Glutamatergic neuron (in vitro differentiated cells): ENCODE measurements at regions not wholly inside any gene's neighbourhood (a gene's known extent, or its start where the extent isn't known, plus 50 kb on each side); places are given as distances from the start of the nearest gene placed in this dataset.
"Not testable (repeated sequence)": the region's sequence is repeated elsewhere in the genome, so short reads cannot be mapped to it uniquely, and the experiment has no call there.

Experiments used
- DNase-seq: peaks from one replicate; pipeline ENCODE4 v3.0.0; 2022
- H3K27ac Mint-ChIP-seq: one replicate; pipeline ENCODE4 v1.8.0; 2020; ENCODE audit warnings: mild to moderate bottlenecking, mixed read lengths, inconsistent platforms; ENCODE audit not compliant: unreplicated experiment
- H3K27me3 Mint-ChIP-seq: one replicate; pipeline ENCODE4 v1.8.0; 2020; ENCODE audit warnings: mild to moderate bottlenecking, moderate library complexity, mixed read lengths, inconsistent platforms; ENCODE audit not compliant: unreplicated experiment
- H3K36me3 Mint-ChIP-seq: one replicate; pipeline ENCODE4 v1.8.0; 2020; ENCODE audit warnings: mild to moderate bottlenecking, mixed read lengths, inconsistent platforms; ENCODE audit not compliant: unreplicated experiment
- H3K4me1 Mint-ChIP-seq: one replicate; pipeline ENCODE4 v1.8.0; 2020; ENCODE audit warnings: mild to moderate bottlenecking, low read depth, mixed read lengths, inconsistent platforms; ENCODE audit not compliant: unreplicated experiment
- H3K4me3 Mint-ChIP-seq: one replicate; pipeline ENCODE4 v1.8.0; 2020; ENCODE audit warnings: mild to moderate bottlenecking, mixed read lengths, inconsistent platforms; ENCODE audit not compliant: unreplicated experiment
- H3K9me3 Mint-ChIP-seq: one replicate; pipeline ENCODE4 v1.8.0; 2020; ENCODE audit warnings: mild to moderate bottlenecking, moderate library complexity, mixed read lengths, inconsistent platforms; ENCODE audit not compliant: unreplicated experiment
- TF ChIP-seq, protein P1 (sequence below): fragments of 200-600 bp; sonication (generic); IDR thresholded peaks from one replicate; pipeline ENCODE4 v1.5.0; 2021; ENCODE audit not compliant: partially characterized antibody, unreplicated experiment

DNA sequence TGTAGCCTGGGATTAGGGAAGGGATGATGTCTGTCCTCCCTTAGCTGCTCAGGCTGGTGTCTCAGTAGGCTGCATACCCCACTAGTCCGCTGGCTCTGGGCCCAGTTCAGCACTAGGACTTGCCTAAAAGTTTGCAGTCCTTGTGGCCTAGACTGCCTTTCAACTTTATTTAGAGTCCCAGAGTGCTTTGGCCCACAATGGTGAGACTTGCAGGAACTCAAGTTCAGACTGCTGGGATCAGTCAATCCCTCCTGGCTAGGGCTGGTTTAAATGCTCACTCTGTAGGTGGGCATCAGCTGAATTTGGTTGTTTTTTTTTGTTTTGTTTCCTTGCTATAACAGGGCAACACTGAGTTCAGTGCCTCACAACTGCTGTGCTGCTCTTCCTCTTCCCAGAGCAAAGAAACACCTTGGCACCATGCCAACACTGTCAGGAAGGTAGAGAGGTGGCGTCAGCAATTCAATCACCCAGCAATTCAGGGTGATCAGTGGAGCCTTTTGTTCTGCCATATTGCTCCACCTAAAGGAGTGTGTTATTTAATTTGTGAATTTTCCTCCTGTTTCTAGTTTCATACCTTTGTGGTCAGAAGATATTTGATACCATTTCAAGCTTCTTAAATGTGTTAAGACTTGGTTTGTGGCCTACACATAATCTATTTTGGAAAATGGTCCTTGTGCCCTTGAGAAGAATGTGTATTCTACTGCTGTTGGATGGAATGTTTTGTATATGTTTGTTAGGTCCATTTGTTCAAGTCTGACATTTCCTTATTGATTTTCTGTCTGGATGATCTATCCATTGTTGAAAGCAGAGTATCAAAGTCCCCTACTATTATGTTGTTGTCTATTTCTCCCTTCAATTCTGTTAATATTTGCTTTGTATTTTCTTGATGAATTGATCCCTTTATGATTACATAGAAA, 284.0 kb upstream of the PMFBP1 start:
- no peak overlapping the region for H3K4me3 Mint-ChIP-seq
- H3K36me3 Mint-ChIP-seq, result peaks cover 18% of the 10 kb centered on the region
- H3K4me1 Mint-ChIP-seq, result no peaks in the 10 kb centered on the region
- TF ChIP-seq, protein P1, sequence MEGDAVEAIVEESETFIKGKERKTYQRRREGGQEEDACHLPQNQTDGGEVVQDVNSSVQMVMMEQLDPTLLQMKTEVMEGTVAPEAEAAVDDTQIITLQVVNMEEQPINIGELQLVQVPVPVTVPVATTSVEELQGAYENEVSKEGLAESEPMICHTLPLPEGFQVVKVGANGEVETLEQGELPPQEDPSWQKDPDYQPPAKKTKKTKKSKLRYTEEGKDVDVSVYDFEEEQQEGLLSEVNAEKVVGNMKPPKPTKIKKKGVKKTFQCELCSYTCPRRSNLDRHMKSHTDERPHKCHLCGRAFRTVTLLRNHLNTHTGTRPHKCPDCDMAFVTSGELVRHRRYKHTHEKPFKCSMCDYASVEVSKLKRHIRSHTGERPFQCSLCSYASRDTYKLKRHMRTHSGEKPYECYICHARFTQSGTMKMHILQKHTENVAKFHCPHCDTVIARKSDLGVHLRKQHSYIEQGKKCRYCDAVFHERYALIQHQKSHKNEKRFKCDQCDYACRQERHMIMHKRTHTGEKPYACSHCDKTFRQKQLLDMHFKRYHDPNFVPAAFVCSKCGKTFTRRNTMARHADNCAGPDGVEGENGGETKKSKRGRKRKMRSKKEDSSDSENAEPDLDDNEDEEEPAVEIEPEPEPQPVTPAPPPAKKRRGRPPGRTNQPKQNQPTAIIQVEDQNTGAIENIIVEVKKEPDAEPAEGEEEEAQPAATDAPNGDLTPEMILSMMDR, result no peak
- no peak overlapping the region for H3K27ac Mint-ChIP-seq
- no peaks in the 10 kb centered on the region for H3K27me3 Mint-ChIP-seq
- DNase-seq, result no peak
- peaks cover 3% of the 10 kb centered on the region for H3K9me3 Mint-ChIP-seq

DNA sequence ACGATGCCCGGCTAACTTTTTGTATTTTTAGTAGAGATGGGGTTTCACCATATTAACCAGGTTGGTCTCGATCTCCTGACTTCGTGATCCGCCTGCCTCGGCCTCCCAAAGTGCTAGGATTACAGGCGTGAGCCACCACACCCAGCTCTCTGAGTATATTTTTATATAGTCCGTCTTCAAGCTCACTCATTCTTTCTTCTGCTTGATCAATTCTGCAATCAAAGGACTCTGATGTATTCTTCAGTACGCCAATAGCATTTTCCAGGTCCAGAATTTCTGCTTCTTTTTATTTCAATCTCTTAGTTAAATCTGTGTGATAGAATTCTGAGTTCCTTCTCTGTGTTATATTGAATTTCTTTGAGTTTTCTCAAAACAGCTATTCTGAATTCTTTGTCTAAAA, 281.9 kb upstream of the PMFBP1 start:
- H3K4me3 Mint-ChIP-seq, DNase-seq, H3K9me3 Mint-ChIP-seq, H3K27me3 Mint-ChIP-seq, H3K27ac Mint-ChIP-seq, H3K4me1 Mint-ChIP-seq: not testable (repeated sequence)
- H3K36me3 Mint-ChIP-seq, result peaks cover 18% of the 10 kb centered on the region

- Mint-ChIP-seq H3K4me3 (no peak overlapping the region), H3K27ac (no peak overlapping the region), H3K36me3 (no peaks in the 10 kb centered on the region), H3K27me3 (no peaks in the 10 kb centered on the region), H3K4me1 (no peaks in the 10 kb centered on the region), H3K9me3 (no peaks in the 10 kb centered on the region)
- TF ChIP-seq, protein P1, result no peak
- no peak for DNase-seq
Observed at GRCh38 chr16:72444696-72445095, 272.7 kb upstream of the PMFBP1 start.

GRCh38 chr16:72443809-72444208, 271.9 kb upstream of the PMFBP1 start:
- TF ChIP-seq, protein P1, result no peak
- Mint-ChIP-seq H3K27ac (no peak overlapping the region), H3K4me3 (no peak overlapping the region), H3K27me3 (no peaks in the 10 kb centered on the region), H3K36me3 (no peaks in the 10 kb centered on the region), H3K9me3 (no peaks in the 10 kb centered on the region), H3K4me1 (no peaks in the 10 kb centered on the region)
- DNase-seq, result no peak

DNA sequence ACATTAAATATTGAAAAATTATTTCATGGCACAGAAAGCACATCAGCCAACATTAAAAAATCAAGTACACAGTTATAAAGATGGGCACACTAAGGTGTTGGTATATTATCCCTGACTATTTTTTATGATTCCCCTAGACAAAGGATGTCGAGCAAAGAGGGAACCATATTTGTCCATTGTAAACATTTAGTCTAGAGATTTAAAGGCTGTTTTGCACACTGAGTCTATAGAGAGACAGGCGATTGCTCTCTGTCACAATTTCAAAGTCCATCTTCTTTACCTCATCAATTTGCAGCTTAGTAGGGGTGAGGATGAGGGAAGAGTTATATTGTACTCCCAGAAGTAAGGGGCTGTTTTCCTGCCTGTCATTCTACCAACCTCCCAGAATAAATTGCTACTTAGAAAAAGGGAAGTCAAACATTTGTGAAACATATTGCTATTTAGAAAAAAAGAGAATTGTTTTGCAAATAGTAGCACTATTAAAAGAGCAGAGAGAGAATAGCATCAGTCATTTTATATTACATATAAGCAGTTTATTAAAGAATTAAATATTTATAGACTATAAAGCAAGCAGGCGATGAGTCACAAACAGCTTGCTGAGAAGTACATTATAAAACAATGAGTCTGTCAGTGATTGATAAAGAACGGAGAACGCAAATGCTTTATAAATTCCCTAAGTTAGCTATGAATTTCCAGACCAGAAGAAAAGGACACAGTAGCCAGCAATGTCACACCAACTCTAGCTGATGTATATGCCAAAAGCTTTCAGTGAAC, 270.6 kb upstream of the PMFBP1 start:
- no peaks in the 10 kb centered on the region for H3K27me3 Mint-ChIP-seq
- H3K4me1 Mint-ChIP-seq, result no peaks in the 10 kb centered on the region
- TF ChIP-seq, protein P1, result no peak
- no peaks in the 10 kb centered on the region for H3K36me3 Mint-ChIP-seq
- H3K27ac Mint-ChIP-seq, result no peak overlapping the region
- H3K4me3 Mint-ChIP-seq, result no peak overlapping the region
- no peak for DNase-seq
- no peaks in the 10 kb centered on the region for H3K9me3 Mint-ChIP-seq
